ENCODE measurements at regions not wholly inside any gene's neighbourhood (a gene's known extent, or its start where the extent isn't known, plus 50 kb on each side); places are given as distances from the start of the nearest gene placed in this dataset.
"Not testable (repeated sequence)": the region's sequence is repeated elsewhere in the genome, so short reads cannot be mapped to it uniquely, and the experiment has no call there.

GRCh38 chr4:66486068-66486467 is 815.8 kb upstream of the EPHA5 start:
- H3K9me3 ChIP-seq, result no peaks in the 10 kb centered on the region
- TF ChIP-seq CTCF (IDR thresholded peaks at IDR 0.05), result no peak
- no peaks in the 10 kb centered on the region for H3K27me3 ChIP-seq
- H3K27ac ChIP-seq, result no peak overlapping the region
- DNase-seq, result no peak
- no peaks in the 10 kb centered on the region for H3K36me3 ChIP-seq
- intact Hi-C loops (cut with DNase I; ENCODE audit: low total_unique reads), result no loop called here
- no peak overlapping the region for H3K4me3 ChIP-seq
- no peaks in the 10 kb centered on the region for H3K4me1 ChIP-seq

- H3K27ac ChIP-seq, result no peak overlapping the region
- no peak overlapping the region for H3K4me3 ChIP-seq
- no peak for DNase-seq
- H3K36me3 ChIP-seq, result no peaks in the 10 kb centered on the region
- H3K27me3 ChIP-seq, result no peaks in the 10 kb centered on the region
- no peaks in the 10 kb centered on the region for H3K4me1 ChIP-seq
- TF ChIP-seq CTCF (IDR thresholded peaks at IDR 0.05), result no peak
- no peaks in the 10 kb centered on the region for H3K9me3 ChIP-seq
- intact Hi-C loops (cut with DNase I; ENCODE audit: low total_unique reads), result no loop called here
Observed at GRCh38 chr4:66482186-66482585, 811.9 kb upstream of the EPHA5 start.

- H3K4me3 ChIP-seq, result no peak overlapping the region
- H3K9me3 ChIP-seq, result no peaks in the 10 kb centered on the region
- no peaks in the 10 kb centered on the region for H3K36me3 ChIP-seq
- DNase-seq, result no peak
- H3K27ac ChIP-seq, result no peak overlapping the region
- no peaks in the 10 kb centered on the region for H3K4me1 ChIP-seq
- no peaks in the 10 kb centered on the region for H3K27me3 ChIP-seq
- TF ChIP-seq CTCF (IDR thresholded peaks at IDR 0.05), result no peak
- intact Hi-C loops (cut with DNase I; ENCODE audit: low total_unique reads), result no loop called here
Observed at GRCh38 chr4:66475596-66475995, 805.3 kb upstream of the EPHA5 start.

GRCh38 chr4:66465111-66465510 is 794.8 kb upstream of the EPHA5 start:
- no peak for DNase-seq
- H3K9me3 ChIP-seq, result peaks cover 0 to 5% (median 0%) of the 10 kb centered on the region in 3 donors
- no peak overlapping the region for H3K4me3 ChIP-seq
- H3K4me1 ChIP-seq, result no peaks in the 10 kb centered on the region
- TF ChIP-seq CTCF (IDR thresholded peaks at IDR 0.05), result no peak
- H3K27ac ChIP-seq, result no peak overlapping the region
- no peaks in the 10 kb centered on the region for H3K36me3 ChIP-seq
- intact Hi-C loops (cut with DNase I; ENCODE audit: low total_unique reads), result no loop called here
- no peaks in the 10 kb centered on the region for H3K27me3 ChIP-seq

GRCh38 chr4:66462890-66463289 is 792.6 kb upstream of the EPHA5 start:
- intact Hi-C loops (cut with DNase I; ENCODE audit: low total_unique reads), result not testable (repeated sequence)

GRCh38 chr4:66451741-66452140 is 781.5 kb upstream of the EPHA5 start:
- intact Hi-C loops (cut with DNase I; ENCODE audit: low total_unique reads), result no loop called here
- no peak for TF ChIP-seq CTCF (IDR thresholded peaks at IDR 0.05)

More at GRCh38 chr4:66462890-66463289, 792.6 kb upstream of the EPHA5 start:
- not testable (repeated sequence) for H3K27me3 ChIP-seq, H3K4me1 ChIP-seq, H3K36me3 ChIP-seq, H3K9me3 ChIP-seq, H3K27ac ChIP-seq, H3K4me3 ChIP-seq, DNase-seq

More at GRCh38 chr4:66451741-66452140, 781.5 kb upstream of the EPHA5 start:
- DNase-seq, result no peak
- Histone ChIP-seq H3K4me1 (no peaks in the 10 kb centered on the region), H3K27ac (no peak overlapping the region), H3K27me3 (no peaks in the 10 kb centered on the region), H3K9me3 (no peaks in the 10 kb centered on the region), H3K36me3 (no peaks in the 10 kb centered on the region), H3K4me3 (no peak overlapping the region)
